ENCODE measurements at regions not wholly inside any gene's neighbourhood (a gene's known extent, or its start where the extent isn't known, plus 50 kb on each side); places are given as distances from the start of the nearest gene placed in this dataset.

- TF ChIP-seq, protein P1, sequence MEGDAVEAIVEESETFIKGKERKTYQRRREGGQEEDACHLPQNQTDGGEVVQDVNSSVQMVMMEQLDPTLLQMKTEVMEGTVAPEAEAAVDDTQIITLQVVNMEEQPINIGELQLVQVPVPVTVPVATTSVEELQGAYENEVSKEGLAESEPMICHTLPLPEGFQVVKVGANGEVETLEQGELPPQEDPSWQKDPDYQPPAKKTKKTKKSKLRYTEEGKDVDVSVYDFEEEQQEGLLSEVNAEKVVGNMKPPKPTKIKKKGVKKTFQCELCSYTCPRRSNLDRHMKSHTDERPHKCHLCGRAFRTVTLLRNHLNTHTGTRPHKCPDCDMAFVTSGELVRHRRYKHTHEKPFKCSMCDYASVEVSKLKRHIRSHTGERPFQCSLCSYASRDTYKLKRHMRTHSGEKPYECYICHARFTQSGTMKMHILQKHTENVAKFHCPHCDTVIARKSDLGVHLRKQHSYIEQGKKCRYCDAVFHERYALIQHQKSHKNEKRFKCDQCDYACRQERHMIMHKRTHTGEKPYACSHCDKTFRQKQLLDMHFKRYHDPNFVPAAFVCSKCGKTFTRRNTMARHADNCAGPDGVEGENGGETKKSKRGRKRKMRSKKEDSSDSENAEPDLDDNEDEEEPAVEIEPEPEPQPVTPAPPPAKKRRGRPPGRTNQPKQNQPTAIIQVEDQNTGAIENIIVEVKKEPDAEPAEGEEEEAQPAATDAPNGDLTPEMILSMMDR (IDR thresholded peaks at IDR 0.05; ENCODE audit: poor library complexity, severe bottlenecking) = no peak
- Histone ChIP-seq H3K4me1 (ENCODE audit: insufficient read depth, poor library complexity, severe bottlenecking) (no peaks in the 10 kb centered on the region), H3K4me3 (ENCODE audit: severe bottlenecking) (no peak overlapping the region), H3K27me3 (ENCODE audit: insufficient read depth, poor library complexity, severe bottlenecking) (no peaks in the 10 kb centered on the region), H3K9me3 (ENCODE audit: severe bottlenecking) (no peaks in the 10 kb centered on the region), H3K27ac (ENCODE audit: poor library complexity, severe bottlenecking) (no peak overlapping the region), H3K36me3 (ENCODE audit: low read depth) (no peaks in the 10 kb centered on the region)
- DNase-seq (ENCODE audit: low spot score) = no peak
- no peak for ATAC-seq (ENCODE audit: low read depth)
These were observed 381.3 kb upstream of the LARGE1 start for GRCh38 chr22:34301569-34301968.

- Histone ChIP-seq H3K36me3 (ENCODE audit: low read depth) (no peaks in the 10 kb centered on the region), H3K27ac (ENCODE audit: poor library complexity, severe bottlenecking) (no peak overlapping the region), H3K27me3 (ENCODE audit: insufficient read depth, poor library complexity, severe bottlenecking) (no peaks in the 10 kb centered on the region), H3K4me3 (ENCODE audit: severe bottlenecking) (no peak overlapping the region), H3K9me3 (ENCODE audit: severe bottlenecking) (no peaks in the 10 kb centered on the region), H3K4me1 (ENCODE audit: insufficient read depth, poor library complexity, severe bottlenecking) (no peaks in the 10 kb centered on the region)
- TF ChIP-seq, protein P1 (IDR thresholded peaks at IDR 0.05; ENCODE audit: poor library complexity, severe bottlenecking) = no peak
- ATAC-seq (ENCODE audit: low read depth) (no peak), DNase-seq (ENCODE audit: low spot score) (no peak)
These were observed 383.4 kb upstream of the LARGE1 start for GRCh38 chr22:34303656-34304055.

- Histone ChIP-seq H3K27ac (ENCODE audit: poor library complexity, severe bottlenecking) (no peak overlapping the region), H3K9me3 (ENCODE audit: severe bottlenecking) (no peaks in the 10 kb centered on the region), H3K4me3 (ENCODE audit: severe bottlenecking) (no peak overlapping the region), H3K4me1 (ENCODE audit: insufficient read depth, poor library complexity, severe bottlenecking) (no peaks in the 10 kb centered on the region), H3K36me3 (ENCODE audit: low read depth) (no peaks in the 10 kb centered on the region), H3K27me3 (ENCODE audit: insufficient read depth, poor library complexity, severe bottlenecking) (no peaks in the 10 kb centered on the region)
- TF ChIP-seq, protein P1 (IDR thresholded peaks at IDR 0.05; ENCODE audit: poor library complexity, severe bottlenecking) = no peak
- ATAC-seq (ENCODE audit: low read depth) = no peak
- DNase-seq (ENCODE audit: low spot score) = no peak
These were observed 386.1 kb upstream of the LARGE1 start for GRCh38 chr22:34306361-34306760.

DNA sequence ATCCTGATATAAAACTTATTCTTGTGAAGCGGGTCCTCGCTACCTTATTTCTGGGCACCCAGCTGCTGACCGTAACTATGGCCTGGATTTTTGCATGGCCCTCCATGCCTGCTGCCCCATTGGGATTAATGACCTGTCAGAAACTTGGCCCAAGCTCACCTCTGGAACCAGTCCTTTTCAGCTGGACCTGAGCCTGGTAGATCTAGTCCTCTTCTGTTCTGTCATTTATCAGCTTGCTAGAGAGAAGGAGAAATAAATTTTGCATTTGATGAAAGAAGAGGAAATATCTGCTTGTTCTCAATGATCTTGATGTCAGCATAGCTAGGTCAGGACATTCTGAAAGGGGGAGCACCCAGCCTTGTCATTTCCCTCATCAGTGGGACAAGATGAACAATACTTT lies 387.8 kb upstream of the LARGE1 start:
- no peak overlapping the region for H3K27ac ChIP-seq (ENCODE audit: poor library complexity, severe bottlenecking)
- H3K9me3 ChIP-seq (ENCODE audit: severe bottlenecking) = no peaks in the 10 kb centered on the region
- H3K27me3 ChIP-seq (ENCODE audit: insufficient read depth, poor library complexity, severe bottlenecking) = no peaks in the 10 kb centered on the region
- TF ChIP-seq, protein P1 (IDR thresholded peaks at IDR 0.05; ENCODE audit: poor library complexity, severe bottlenecking) = no peak
- H3K4me3 ChIP-seq (ENCODE audit: severe bottlenecking) = no peak overlapping the region
- no peaks in the 10 kb centered on the region for H3K36me3 ChIP-seq (ENCODE audit: low read depth)
- H3K4me1 ChIP-seq (ENCODE audit: insufficient read depth, poor library complexity, severe bottlenecking) = no peaks in the 10 kb centered on the region
- DNase-seq (ENCODE audit: low spot score) (no peak), ATAC-seq (ENCODE audit: low read depth) (no peak)

- Histone ChIP-seq H3K36me3 (ENCODE audit: low read depth) (no peaks in the 10 kb centered on the region), H3K27me3 (ENCODE audit: insufficient read depth, poor library complexity, severe bottlenecking) (no peaks in the 10 kb centered on the region), H3K27ac (ENCODE audit: poor library complexity, severe bottlenecking) (no peak overlapping the region), H3K9me3 (ENCODE audit: severe bottlenecking) (no peaks in the 10 kb centered on the region), H3K4me1 (ENCODE audit: insufficient read depth, poor library complexity, severe bottlenecking) (no peaks in the 10 kb centered on the region), H3K4me3 (ENCODE audit: severe bottlenecking) (no peak overlapping the region)
- TF ChIP-seq, protein P1 (IDR thresholded peaks at IDR 0.05; ENCODE audit: poor library complexity, severe bottlenecking) = no peak
- no peak for DNase-seq (ENCODE audit: low spot score)
- ATAC-seq (ENCODE audit: low read depth) = no peak
These were observed 399.1 kb upstream of the LARGE1 start for GRCh38 chr22:34319346-34319745.
